A172 (cell line): ENCODE measurements at regions not wholly inside any gene's neighbourhood (a gene's known extent, or its start where the extent isn't known, plus 50 kb on each side); places are given as distances from the start of the nearest gene placed in this dataset.
"Not testable (repeated sequence)": the region's sequence is repeated elsewhere in the genome, so short reads cannot be mapped to it uniquely, and the experiment has no call there.

ENCODE experiments used
- DNase-seq: peaks from one replicate; pipeline ENCODE4 v3.0.0-alpha.2; 2015; ENCODE audit warnings: low spot score

DNA sequence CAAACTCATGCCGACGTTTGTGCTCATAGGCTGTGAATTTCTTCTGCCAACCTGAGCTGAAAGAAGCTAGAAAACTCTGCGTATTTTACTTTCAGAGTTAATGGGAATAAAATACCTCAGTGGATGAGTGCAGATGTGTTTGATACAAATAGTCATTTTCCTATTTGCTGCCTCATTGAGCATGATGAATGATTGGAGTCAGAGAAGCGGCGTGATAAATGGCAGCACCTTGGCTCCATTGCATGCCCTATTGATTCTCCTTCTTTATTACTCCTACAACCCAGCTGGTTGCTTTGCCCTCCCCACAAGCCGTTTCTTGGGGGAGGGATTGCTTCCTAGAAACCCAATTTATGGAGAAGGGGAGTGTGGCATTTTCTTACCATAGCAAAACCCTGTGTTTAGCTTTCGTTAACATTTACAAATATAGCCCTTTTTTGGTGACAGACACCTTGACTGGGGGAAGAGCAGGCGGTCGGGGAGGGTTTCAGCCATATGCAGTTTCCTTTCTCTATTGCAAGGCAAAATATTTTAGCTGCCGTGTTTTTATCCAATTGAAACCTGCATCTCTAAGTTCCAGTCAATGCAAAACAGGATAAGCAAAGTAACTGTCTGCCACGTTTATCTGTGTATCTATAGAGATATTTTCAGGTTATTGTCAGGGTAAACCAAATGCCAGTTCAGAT, 93.1 kb upstream of the TBCA start:
- DNase-seq = no peak

DNA sequence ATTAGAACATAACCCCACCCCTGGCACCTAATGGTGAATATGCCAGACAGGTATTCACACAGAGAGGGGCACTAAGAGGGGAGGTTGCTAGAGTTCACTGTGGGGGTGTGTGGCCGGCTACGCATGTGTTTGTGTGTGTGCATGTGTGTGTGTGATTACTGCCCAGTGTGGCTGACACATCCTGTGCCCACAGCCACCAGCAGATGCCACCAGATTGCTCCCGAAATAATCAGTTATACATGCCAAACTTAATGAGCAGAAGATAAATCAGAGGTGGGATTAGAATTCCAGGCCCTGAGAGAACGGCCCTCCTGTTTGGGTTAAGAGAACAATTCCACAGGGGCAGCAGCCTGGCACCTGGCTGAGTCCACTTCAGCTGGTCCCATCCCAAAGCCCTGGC, 91.8 kb upstream of the TBCA start:
- no peak for DNase-seq

DNA sequence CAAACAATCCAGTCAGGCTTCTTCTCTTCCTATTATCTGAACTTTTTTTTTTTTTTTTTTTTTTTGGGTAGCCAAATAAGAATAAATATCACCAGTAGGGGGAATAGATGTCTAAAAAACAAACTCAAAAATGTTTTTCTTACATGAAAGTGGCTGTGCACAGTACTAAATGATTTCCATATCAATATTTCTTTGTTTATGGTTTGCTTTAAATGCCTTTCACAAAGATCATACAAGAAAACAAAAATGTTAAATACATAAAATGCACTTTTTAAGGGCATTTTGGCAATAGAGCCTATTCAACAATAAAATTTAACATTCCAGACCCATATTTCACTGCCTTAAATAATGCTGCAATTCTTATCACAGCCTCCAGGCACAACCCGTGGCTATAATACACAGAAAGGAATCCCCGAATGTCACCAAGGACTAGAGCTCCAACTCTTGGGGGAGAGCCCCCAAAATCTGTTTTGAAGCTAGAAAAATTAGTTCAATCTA, 91.1 kb upstream of the TBCA start:
- DNase-seq = no peak

DNA sequence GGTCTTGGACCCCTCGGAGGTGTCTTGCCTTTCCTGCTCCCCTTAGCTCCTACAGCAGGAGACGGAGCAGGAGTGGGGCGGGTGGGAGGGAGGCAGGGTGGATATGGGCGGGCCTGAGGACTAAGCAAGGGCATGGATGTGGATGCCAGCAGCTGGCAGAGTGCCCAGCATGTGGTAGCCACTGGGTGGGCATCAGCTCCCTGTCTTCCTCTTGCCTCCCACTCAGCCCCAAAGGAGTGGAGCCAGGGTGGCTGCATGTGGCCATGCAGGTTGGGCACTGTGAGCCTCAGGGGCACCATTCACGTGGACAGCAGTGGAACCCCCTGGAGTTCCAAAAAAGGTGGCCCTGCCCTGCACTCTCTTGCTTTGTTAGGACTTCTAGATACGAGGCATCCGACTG, 90.1 kb upstream of the TBCA start:
- no peak for DNase-seq

DNA sequence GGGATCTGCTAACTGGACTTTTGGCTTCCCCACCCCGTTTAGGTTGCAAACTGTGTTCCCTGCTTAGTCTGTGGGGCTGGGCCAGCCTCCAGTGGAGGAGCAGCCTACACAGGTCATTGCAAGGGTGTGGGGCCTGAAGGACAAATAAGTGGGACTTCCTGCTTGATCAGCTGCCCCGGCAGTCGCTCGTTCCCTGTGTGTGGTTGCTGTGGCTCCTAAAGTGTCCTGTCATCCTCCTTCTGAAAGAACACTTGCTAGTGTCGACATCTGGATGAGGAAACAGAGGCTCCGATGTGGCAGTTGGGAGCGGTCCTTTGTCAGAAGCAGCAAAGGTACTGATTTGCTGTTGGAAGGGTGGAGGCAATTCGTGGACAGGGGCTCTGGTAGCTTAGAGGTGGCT, 88.9 kb upstream of the TBCA start:
- no peak for DNase-seq

DNA sequence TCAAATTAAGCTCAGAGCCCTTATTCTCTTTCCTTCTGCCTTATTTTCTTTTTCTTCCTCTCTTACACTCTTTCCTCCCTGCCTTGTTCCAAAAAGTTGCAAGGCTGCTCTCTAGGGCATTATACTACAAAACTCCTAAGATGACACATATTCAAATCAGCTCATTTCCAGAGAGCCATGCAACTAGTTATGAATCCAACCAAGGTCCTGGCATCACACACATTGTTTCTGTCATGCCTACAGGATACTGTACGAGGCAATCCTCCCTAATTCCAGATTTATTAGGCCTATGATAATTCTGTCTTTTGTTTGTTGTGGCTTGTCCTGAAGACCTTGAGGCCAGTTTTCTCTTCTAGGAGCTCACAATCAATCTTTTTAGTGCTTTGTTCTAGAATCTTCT, 87.0 kb upstream of the TBCA start:
- DNase-seq = no peak

DNA sequence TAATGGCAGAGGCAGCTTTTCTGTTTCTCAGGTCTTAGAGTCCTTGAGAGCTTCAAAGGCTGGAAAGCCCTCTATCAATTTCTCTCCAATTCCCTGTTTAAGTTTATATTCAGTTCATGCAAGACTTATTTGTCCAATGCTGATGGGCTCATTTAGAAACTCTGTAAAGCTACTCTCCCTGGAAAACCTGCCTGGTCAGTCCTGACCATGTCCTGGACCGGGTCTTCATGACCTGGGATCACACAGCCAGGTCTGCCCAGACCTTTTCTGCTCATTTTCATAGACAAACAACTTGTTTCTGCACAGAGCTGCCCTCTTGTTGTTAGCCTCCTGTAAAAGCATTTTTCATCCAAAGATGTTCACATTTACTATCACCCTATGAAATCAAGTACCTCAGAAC, 85.4 kb upstream of the TBCA start:
- no peak for DNase-seq

DNA sequence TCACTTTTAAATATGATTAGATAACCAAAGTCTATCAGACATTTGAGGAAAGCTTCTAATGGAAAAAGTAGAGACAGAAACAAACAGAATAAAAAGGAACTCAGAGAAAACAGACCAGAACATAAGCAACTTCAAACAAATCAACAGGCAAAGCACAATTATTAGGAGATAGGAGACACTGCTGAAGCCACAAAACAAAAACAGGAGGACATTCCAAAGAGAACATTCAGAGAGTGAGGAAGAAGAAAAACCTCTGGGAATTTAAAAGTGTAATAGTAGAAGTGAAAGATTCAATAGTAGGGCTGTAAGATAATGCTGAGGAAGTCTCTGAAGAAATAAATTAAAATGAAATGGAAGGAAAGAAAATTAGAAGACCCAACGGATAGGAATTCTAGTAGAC, 83.2 kb upstream of the TBCA start:
- DNase-seq = no peak

DNA sequence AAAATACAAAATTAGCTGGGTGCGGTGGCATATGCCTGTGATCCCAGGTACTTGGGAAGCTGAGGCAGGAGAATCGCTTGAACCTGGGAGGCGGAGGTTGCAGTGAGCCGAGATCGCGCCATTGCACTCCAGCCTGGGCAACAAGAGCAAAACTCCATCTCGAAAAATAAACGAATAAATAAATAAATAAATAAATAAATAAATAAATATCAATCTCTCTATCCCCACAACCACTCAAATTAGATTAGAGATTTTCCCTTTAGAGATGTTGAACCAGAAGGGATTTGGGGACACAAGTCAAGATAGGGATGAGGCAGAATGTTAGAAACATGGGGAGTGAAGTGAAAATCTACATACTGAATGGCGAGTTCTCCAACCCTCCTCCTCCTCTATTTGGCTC, 82.5 kb upstream of the TBCA start:
- DNase-seq = not testable (repeated sequence)

DNA sequence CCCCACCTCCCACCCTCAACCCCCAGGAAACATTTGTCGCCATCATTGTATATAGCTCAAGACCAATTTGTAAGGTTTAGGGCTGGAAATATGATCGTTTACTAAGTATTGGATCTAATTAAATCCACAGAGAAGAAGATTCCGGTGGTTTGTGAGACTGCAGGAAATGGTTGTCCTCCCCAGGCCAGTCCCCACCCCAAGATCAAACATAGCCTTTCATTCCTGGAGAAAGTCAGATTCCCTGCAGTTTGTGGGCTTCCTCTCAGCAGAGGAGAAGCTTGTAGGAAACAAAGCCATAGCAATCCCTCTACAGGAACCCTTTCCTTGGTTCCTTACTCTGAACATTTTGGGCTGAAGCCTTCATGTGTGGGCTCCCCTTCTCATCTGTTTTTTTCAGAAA, 79.2 kb upstream of the TBCA start:
- DNase-seq = no peak

DNA sequence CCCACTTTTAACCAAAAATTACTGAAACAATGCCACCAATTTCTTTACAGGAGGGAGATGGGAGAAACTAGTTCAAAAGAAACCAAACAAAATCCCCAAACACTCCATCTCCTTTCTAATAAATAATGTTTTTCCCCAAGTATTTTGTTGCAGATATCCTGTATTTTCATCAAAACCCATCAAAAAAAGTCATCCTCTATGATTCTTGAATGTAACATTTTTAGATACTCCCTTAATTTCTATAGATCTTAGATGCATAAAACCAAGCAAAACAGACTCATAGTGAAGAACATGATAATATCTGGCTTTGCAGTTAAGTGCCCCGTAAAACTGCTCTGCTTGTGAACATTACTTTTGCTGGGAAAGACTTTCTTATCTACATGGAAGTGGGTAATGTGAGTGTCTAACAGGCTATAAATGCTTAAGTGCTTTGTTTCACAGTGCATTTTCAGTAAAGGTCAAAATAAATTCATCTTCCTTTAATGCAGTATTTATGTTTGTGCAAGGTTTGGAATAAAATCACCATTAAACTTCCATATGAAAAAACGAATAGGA, 77.3 kb upstream of the TBCA start:
- no peak for DNase-seq

DNA sequence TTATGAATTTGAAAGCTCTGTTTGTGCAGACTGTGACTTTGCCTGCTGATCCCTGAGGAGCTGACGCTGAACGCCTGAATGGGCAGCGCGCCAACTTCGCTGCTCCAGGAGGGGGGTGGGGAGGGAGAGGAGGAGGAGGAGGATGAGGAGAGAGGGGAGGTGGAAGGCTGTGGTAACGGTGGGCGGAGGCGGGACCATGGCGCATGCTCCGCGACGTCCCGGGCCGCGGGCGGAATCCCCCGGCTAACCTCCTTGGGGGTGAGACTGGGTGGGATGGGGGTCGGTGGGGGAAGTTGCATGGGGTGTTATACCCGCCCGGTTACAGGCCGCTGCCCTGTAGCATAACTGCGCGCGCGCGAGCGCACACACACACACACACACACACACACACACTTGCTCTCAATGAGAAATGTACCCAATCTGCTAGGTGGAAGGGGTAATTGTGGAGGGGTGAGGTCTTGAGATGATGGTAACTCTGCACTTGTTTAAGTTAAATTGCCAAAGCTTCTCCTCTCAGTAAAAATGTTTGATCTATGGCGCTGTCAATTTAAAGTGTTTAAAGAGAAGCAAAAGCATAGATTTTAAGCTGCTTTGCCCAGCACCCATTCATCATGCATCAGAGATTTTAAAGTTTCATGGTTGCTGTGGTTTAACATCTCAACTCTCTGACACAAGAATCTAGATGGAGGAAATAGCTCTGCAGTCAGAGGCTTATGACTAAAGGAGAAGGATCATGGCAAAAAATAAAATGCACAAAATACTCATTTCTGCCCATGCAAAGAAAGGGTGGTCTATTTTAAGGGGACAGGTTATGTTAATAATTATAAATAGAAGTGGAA, 76.6 kb upstream of the TBCA start:
- DNase-seq = peak; percentile 29

DNA sequence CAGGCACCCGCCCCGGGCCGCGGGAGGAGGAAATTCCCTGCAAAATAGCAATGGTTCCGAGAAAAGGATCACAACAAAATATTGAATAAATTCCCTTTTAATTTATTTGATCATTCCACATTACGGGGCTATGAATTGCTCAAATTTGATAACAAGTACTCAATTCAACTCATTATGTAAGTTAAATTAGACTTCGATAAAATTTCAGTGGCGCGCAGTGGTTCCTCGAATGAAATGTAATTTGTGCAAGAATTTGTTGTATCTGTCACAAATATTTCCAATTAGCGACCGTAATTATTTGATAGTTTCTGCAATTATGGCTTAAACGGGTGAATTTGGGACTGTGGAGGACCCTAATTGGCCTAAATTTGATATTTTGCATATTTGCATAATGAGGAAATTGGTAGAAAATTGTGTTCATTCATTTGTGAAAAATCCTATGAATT, 76.0 kb upstream of the TBCA start:
- no peak for DNase-seq

DNA sequence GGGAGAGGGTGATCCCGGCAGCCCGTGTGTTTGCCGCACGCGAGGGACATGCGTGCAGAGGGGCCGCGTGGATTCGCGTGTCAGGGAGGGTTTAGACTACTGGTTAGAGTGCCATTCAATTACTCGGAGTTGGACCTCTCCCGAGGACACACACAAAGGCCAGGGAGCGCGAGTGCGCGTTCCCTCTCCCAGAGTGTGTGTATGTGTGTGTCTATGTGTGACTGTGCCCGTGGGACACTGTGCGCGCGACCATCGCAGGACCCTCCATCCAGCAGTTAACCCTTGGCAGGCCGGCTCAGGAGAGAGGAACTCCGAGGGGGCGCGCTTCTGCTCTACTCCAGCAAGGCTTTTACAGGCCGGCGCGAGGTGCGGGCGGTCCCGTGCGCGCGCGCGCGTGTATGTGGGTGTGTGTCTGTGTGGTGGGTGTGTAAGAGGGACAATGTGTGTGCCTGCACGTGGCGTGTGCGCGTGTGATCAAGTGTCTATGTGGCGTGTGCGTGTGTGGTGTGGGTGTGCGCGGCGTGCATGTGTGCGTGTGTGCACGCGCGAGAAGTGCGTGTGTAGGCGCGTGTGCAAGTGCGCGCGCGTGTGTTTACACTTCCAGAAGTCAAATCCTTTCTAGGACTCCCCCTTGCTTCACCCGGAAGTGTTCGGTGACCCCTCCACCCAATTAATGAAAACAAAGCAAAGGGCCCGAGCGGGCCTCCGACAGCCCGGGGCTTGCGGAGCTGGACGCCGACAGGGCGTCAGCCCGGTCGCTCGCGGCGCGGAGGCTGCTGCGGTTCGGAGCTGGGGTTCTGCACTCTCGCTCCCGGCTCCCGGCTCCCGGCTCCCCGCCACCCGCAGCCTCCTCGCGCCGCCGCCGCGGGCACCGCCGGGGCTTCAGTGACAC, 75.3 kb upstream of the TBCA start:
- no peak for DNase-seq

DNA sequence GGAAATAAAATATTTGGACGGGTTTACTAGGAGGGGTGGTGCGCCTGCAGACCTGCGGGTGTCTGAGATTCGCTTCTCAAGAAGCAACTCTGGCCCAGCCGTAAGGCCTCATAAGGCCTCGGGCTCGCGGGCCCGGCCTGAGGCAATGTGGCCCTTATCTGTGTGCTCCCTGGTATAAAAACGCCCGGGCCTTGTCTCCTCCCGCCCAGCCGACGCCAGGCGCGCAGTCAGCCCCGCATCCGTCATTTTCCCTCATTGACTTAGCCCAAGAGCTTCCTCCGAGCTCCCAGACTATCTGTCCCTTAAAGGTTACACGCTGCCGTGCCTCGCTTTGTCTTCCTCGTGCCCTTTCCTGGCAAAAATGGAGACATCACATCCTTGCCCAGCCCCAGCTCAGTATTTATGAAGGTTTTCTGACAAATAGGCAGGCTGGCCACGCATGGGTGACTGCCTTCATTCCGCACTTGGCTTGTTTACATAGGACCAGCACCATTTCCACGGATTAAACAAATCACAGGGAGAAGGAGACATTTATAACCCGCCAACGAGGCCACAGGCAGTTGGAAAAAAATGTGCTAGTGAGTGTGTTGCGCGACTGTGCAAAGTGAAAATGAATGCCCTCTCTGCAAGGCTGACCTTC, 74.5 kb upstream of the TBCA start:
- DNase-seq = no peak

DNA sequence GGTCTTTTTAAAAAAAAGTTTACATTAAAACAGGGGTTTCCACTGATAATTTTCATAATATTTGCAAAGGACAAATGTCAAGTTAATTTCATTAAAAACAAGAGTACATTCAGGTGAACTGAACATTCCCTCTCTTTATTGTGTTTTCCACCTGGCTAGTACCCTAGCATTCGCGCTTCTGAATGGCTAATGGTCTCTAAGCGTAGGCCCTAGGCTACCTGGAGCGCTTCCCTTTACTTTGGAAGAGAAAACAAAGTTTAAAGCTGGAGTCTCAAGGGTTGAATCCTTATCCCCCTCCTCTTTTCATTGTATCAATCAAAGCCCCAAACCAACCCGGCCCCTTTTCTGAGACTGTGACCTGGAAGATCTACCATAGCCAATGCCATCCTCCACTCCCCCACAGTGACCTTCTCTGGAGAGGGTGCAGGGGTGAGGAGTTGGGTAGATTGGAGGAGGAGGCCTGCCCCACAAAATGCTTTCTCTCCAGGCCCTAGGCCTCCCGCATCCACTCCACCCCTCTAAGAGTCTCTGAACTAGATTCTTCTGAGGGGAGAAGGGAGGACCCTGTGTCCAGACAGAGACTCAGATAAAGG, 73.3 kb upstream of the TBCA start:
- no peak for DNase-seq

DNA sequence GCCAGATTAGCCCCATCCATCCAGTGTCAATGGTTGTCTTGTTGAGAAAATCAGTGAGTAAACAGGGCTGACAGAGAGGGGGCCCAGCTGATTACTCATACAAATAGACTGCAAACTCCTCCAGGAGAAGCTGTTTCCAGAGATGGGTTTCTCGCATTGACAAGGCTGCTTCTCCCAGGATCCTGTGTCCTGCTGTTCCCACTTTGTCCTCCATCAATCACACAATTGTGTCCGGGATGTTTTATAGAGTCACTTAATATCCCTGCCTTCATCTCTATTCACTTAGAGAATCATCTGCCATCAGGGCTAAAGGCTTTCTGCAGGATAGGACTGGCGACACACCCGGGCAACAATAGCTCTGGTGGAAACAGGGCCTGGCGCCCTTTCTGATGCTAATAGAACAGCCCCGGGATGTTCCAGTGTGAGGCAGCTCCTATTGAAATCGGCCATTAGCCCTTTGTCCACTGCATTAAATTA, 71.7 kb upstream of the TBCA start:
- no peak for DNase-seq

DNA sequence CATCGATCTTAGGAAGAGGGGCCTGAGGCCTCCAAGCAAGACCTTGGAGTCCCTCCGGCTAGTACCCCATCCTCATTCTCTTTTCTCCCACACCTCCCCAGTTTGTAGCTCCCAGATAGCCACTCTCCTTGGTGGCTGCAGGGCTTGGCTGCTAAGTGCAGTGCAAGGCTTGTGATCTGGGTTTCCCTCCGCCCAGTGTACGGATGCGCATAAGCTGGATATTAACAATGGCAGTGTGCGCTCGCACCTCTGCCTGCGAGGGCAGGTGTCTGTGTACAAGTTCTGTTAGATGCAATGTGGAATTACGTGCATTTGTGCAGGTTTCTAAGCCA, 71.0 kb upstream of the TBCA start:
- no peak for DNase-seq

DNA sequence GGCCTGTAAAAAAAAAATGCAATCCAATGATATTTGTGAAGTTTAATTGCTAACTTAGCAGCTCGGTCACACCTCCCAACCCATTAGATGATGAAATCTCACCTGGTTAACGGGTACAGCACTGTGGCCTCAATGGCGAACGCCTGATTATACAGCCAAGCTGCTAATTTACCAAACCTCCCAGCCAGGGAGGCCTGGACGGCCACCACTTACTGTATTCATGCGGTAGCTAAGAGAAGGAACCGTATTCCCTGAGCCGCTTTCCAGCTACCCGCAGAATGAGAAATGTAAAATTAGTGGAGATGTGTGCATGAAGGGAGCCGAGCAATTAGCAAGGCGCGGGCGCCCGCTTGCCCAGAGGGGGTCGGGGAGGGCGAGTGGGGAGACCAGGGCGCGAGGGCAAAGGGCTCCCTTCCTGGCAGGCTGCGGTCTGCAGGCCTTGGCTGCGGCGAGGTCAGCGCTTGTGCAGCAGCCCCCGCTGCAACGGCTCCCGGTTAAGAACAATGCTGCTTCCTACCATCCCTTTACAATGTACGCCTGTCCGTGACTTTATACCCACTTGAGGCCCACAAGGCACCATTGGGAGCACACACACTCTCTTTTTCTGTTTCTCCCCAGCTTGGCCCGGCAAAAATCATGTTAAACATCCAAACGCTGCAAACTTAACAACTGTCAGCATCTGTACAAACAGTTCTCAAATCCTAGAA, 70.4 kb upstream of the TBCA start:
- DNase-seq = no peak

DNA sequence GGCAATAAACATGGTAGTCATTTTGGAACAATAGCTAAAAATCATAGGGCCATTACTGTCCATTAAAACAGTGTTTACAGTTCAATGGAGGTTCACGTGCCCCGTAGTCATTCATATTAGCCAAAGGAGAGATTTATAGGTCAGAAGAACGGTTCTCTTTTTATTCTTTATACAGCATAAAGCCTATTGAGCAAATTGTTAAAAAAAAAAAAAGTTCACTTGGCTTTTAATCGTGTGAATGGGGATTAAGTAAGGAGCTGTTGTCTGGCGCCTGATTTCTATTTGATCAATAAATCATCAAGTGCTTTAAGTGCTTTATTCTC, 69.1 kb upstream of the TBCA start:
- no peak for DNase-seq
